K562 (cell line): ENCODE measurements at regions not wholly inside any gene's neighbourhood (a gene's known extent, or its start where the extent isn't known, plus 50 kb on each side); places are given as distances from the start of the nearest gene placed in this dataset.

Experiments
- AFF4 ChIP-seq: sonication (generic); formaldehyde crosslinking; IDR thresholded peaks from 2 replicates; pipeline ENCODE4 v1.8.0; 2023; ENCODE audit warnings: mild to moderate bottlenecking, missing genetic modification reagents
- BRF1 ChIP-seq: IDR thresholded peaks from 3 replicates; pipeline ENCODE4 v1.6.1; 2011; ENCODE audit warnings: borderline replicate concordance, mild to moderate bottlenecking; ENCODE audit not compliant: insufficient read length; ENCODE audit errors: extremely low read depth
- CHD1 ChIP-seq: fragments of 200-600 bp; sonication (generic); IDR thresholded peaks from one replicate; pipeline ENCODE4 v1.6.1; 2012; ENCODE audit warnings: mild to moderate bottlenecking, moderate library complexity, low read length, inconsistent platforms
- GTF2F1 ChIP-seq: IDR thresholded peaks from 2 replicates; pipeline ENCODE4 v1.6.1; 2011; ENCODE audit warnings: low read depth, low read length, improper control_type of control experiment
- HDAC2 ChIP-seq: fragments of 450-650 bp; IDR thresholded peaks from 2 replicates; pipeline ENCODE4 v1.6.1; 2016; ENCODE audit warnings: mild to moderate bottlenecking
- HDAC6 ChIP-seq: IDR thresholded peaks from 2 replicates; pipeline ENCODE4 v1.6.1; 2012; ENCODE audit warnings: low read depth, mild to moderate bottlenecking, control low read depth, inconsistent platforms, low read length, moderate library complexity
- HNRNPK ChIP-seq: fragments of 200-400 bp; formaldehyde crosslinking; IDR thresholded peaks from one replicate; pipeline ENCODE4 v1.6.1; 2018; ENCODE audit warnings: mild to moderate bottlenecking, low read depth, low read length; ENCODE audit not compliant: poor library complexity, severe bottlenecking
- HNRNPLL ChIP-seq: fragments of 200-400 bp; formaldehyde crosslinking; IDR thresholded peaks from 2 replicates; pipeline ENCODE4 v1.6.1; 2017; ENCODE audit warnings: low read length, low read depth, mild to moderate bottlenecking; ENCODE audit not compliant: poor library complexity, severe bottlenecking
- IFI16 ChIP-seq: fragments of 250-450 bp; sonication (Bioruptor Pico); IDR thresholded peaks from 2 replicates; pipeline ENCODE4 v2.1.2; 2022; ENCODE audit warnings: mild to moderate bottlenecking, inconsistent platforms
- NR3C1 ChIP-seq: sonication (generic); formaldehyde crosslinking; IDR thresholded peaks from 2 replicates; pipeline ENCODE4 v1.8.1; 2022; ENCODE audit warnings: missing genetic modification reagents
- PCBP2 ChIP-seq: fragments of 200-400 bp; formaldehyde crosslinking; IDR thresholded peaks from 2 replicates; pipeline ENCODE4 v1.6.1; 2018; ENCODE audit warnings: low read length, low read depth, mild to moderate bottlenecking, moderate library complexity; ENCODE audit not compliant: poor library complexity, severe bottlenecking
- PTBP1 ChIP-seq: fragments of 200-400 bp; formaldehyde crosslinking; IDR thresholded peaks from 2 replicates; pipeline ENCODE4 v1.6.1; 2017; ENCODE audit warnings: low read depth, low read length
- RBM34 ChIP-seq: fragments of 200-400 bp; formaldehyde crosslinking; IDR thresholded peaks from 2 replicates; pipeline ENCODE4 v1.6.1; 2018; ENCODE audit warnings: low read length, borderline replicate concordance; ENCODE audit not compliant: insufficient read depth
- RBM39 ChIP-seq: fragments of 200-400 bp; formaldehyde crosslinking; optimal IDR thresholded peaks from 2 replicates; pipeline ENCODE3; 2018; ENCODE audit warnings: low read depth, low read length
- SIN3A ChIP-seq, 2 experiments: fragments of 150-350 bp in 1 of 2; IDR thresholded peaks; 2 replicates each; pipeline ENCODE4 v1.6.1; 2011 to 2016; ENCODE audit warnings: borderline replicate concordance in 2 of 2, low read depth in 2 of 2, low read length in 2 of 2, mild to moderate bottlenecking in 2 of 2, moderate library complexity in 2 of 2; ENCODE audit not compliant: control insufficient read depth in 1 of 2
- SMARCB1 ChIP-seq: IDR thresholded peaks from 2 replicates; pipeline ENCODE4 v1.6.1; 2011; ENCODE audit warnings: improper control_type of control experiment, low read depth; ENCODE audit not compliant: insufficient read length
- TRIM28 ChIP-seq: fragments of 450-650 bp; IDR thresholded peaks from 2 replicates; pipeline ENCODE4 v1.6.1; 2017
- XRCC5 ChIP-seq: fragments of 200-400 bp; formaldehyde crosslinking; IDR thresholded peaks from 2 replicates; pipeline ENCODE4 v1.6.1; 2017; ENCODE audit warnings: low read depth, mild to moderate bottlenecking, low read length
- ZBTB1 ChIP-seq: sonication (generic); formaldehyde crosslinking; IDR thresholded peaks from 2 replicates; pipeline ENCODE4 v1.8.1; 2023; ENCODE audit warnings: missing genetic modification reagents, low read depth, mild to moderate bottlenecking, borderline replicate concordance
- ZNF140 ChIP-seq: fragments of 250-450 bp; sonication (Bioruptor Pico); IDR thresholded peaks from 2 replicates; pipeline ENCODE4 v1.8.0; 2021; ENCODE audit warnings: moderate library complexity, mild to moderate bottlenecking, inconsistent platforms
- ZNF165 ChIP-seq: fragments of 250-450 bp; sonication (Bioruptor Pico); IDR thresholded peaks from 2 replicates; pipeline ENCODE4 v1.4.0; 2020; ENCODE audit warnings: borderline replicate concordance
- ZNF512 ChIP-seq: IDR thresholded peaks from 2 replicates; pipeline ENCODE4 v1.6.1; 2016; ENCODE audit warnings: missing genetic modification characterization, missing compliant biosample characterization
- ZNF780A ChIP-seq: fragments of 250-450 bp; sonication (Bioruptor Pico); IDR thresholded peaks from 2 replicates; pipeline ENCODE4 v1.5.0; 2021; ENCODE audit warnings: mild to moderate bottlenecking
- ZZZ3 ChIP-seq: fragments of 450-650 bp; IDR thresholded peaks from 2 replicates; pipeline ENCODE4 v1.6.1; 2016; ENCODE audit warnings: antibody characterized with exemption, mild to moderate bottlenecking, moderate library complexity
- TF ChIP-seq, protein P1 (sequence below), 2 experiments: fragments of 450-650 bp in 1 of 2; sonication (generic) in 1 of 2; formaldehyde crosslinking; conservative IDR thresholded peaks; 2 replicates each; pipeline versions ENCODE4 v1.4.0 to v1.8.1; 2020 to 2022; ENCODE audit warnings: mild to moderate bottlenecking in 1 of 2, missing genetic modification reagents in 1 of 2

DNA sequence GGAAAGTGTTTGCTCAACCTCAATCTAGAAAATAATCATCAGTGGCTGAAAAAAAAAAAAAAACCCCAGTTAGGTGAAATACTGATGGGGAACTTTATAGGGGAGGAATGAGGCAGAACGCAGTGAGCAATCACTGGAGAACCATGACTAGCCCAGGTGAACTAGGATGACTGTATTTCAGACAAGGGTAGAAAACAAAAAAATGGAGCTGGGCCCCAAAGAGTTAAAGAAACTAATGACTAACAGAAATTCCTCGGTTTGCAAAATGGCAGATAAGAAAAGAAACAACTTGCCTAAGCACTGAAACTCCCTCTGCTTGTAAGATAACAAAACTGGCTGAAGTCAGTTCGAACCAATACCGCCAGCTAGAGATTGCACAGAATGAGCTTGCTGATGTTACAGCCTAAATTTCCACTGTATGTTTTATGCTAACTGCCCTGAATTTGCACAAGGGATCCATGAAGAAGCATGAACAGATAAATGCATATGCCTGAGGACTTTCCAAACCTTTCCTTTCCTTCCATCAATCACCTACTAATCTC, 245.9 kb downstream of the METTL4 start (continued):
- TF ChIP-seq SIN3A (IDR thresholded peaks at IDR 0.05; ENCODE audit: borderline replicate concordance in 2 of 2, control insufficient read depth in 1 of 2, low read depth in 2 of 2, low read length in 2 of 2) (no peak), ZNF512 (tag) (no peak), HNRNPLL (no peak), HDAC2 (peak; percentile 96), BRF1 (no peak), PTBP1 (no peak), XRCC5 (no peak), ZZZ3 (no peak), ZNF140 (no peak), PCBP2 (no peak), HNRNPK (no peak), ZNF780A (no peak), NR3C1 (no peak), GTF2F1 (no peak), IFI16 (0 out of 2 replicates have a peak, but pooled peaks have one; percentile 39), ZBTB1 (CRISPR knock-in tag) (no peak), ZNF165 (CRISPR knock-in tag) (no peak), SMARCB1 (no peak), HDAC6 (no peak), RBM34 (no peak), TRIM28 (peak; percentile 86), AFF4 (CRISPR knock-in tag) (no peak), CHD1 (no peak), RBM39 (no peak)
- TF ChIP-seq, protein P1, sequence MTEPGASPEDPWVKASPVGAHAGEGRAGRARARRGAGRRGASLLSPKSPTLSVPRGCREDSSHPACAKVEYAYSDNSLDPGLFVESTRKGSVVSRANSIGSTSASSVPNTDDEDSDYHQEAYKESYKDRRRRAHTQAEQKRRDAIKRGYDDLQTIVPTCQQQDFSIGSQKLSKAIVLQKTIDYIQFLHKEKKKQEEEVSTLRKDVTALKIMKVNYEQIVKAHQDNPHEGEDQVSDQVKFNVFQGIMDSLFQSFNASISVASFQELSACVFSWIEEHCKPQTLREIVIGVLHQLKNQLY (CRISPR knock-in tag; conservative IDR thresholded peaks at IDR 0.05), result no peak
